Activated naive CD4-positive, alpha-beta T cell treated with anti-CD3 and anti-CD28 coated beads, Interleukin-2, amount 50 U/mL, for 72 hours (primary cell): ENCODE measurements at regions not wholly inside any gene's neighbourhood (a gene's known extent, or its start where the extent isn't known, plus 50 kb on each side); places are given as distances from the start of the nearest gene placed in this dataset.
A peak's percentile ranks its signal among the peaks of the same experiment; 100 is the strongest.

Experiments used
- ATAC-seq, 2 donors: fragments of 150-1000 bp; cut with Tn5 transposase; 2 replicates each; pipeline ENCODE4 v1.10.0; 2021; ENCODE audit warnings: mild to moderate bottlenecking in 2 of 2, moderate library complexity in 2 of 2
- DNase-seq, 2 donors: peaks; one replicate each; pipeline ENCODE4 v3.0.0; 2021 to 2022; ENCODE audit warnings: low spot score in 2 of 2
- H3K27ac Mint-ChIP-seq, 2 donors: one replicate each; pipeline ENCODE4 v1.8.0; 2022; ENCODE audit warnings: mild to moderate bottlenecking in 2 of 2, mixed read lengths in 2 of 2
- H3K36me3 Mint-ChIP-seq, 2 donors: one replicate each; pipeline ENCODE4 v1.8.0; 2022; ENCODE audit warnings: mixed read lengths in 2 of 2
- H3K9me3 Mint-ChIP-seq, 2 donors: one replicate each; pipeline ENCODE4 v1.8.0; 2022; ENCODE audit warnings: mixed read lengths in 2 of 2

- DNase-seq (no peak), ATAC-seq (no peak)
- Mint-ChIP-seq H3K27ac (no peak overlapping the region), H3K9me3 (no peaks in the 10 kb centered on the region), H3K36me3 (no peaks in the 10 kb centered on the region)
Measured at GRCh38 chr12:88417531-88417930, 162.7 kb downstream of the KITLG start.

GRCh38 chr12:88418856-88419497 is 161.3 kb downstream of the KITLG start:
- DNase-seq (no peak), ATAC-seq (no peak)
- Mint-ChIP-seq H3K36me3 (no peaks in the 10 kb centered on the region), H3K9me3 (no peaks in the 10 kb centered on the region), H3K27ac (no peak overlapping the region)

- no peak for ATAC-seq
Measured at GRCh38 chr12:88419794-88420193, 160.5 kb downstream of the KITLG start.

GRCh38 chr12:88420457-88420856 is 159.8 kb downstream of the KITLG start:
- ATAC-seq = peak; percentile 43 to 65
- no peaks in the 10 kb centered on the region for H3K9me3 Mint-ChIP-seq
- no peak for DNase-seq
- no peak overlapping the region for H3K27ac Mint-ChIP-seq
- no peaks in the 10 kb centered on the region for H3K36me3 Mint-ChIP-seq

More at GRCh38 chr12:88419794-88420193, 160.5 kb downstream of the KITLG start:
- H3K9me3 Mint-ChIP-seq = no peaks in the 10 kb centered on the region
- DNase-seq = no peak
- H3K36me3 Mint-ChIP-seq = no peaks in the 10 kb centered on the region
- H3K27ac Mint-ChIP-seq = no peak overlapping the region

- ATAC-seq (no peak), DNase-seq (no peak)
- H3K27ac Mint-ChIP-seq = no peak overlapping the region
- H3K36me3 Mint-ChIP-seq = no peaks in the 10 kb centered on the region
- peaks cover 3 to 5% of the 10 kb centered on the region in 2 donors for H3K9me3 Mint-ChIP-seq
Measured at GRCh38 chr12:88424791-88425730, 155.2 kb downstream of the KITLG start.

GRCh38 chr12:88428350-88428749 is 151.9 kb downstream of the KITLG start:
- Mint-ChIP-seq H3K27ac (no peak overlapping the region), H3K36me3 (no peaks in the 10 kb centered on the region), H3K9me3 (peaks cover 3 to 5% of the 10 kb centered on the region in 2 donors)
- ATAC-seq (no peak), DNase-seq (no peak)

GRCh38 chr12:88431246-88431645 is 149.0 kb downstream of the KITLG start:
- H3K27ac Mint-ChIP-seq = no peak overlapping the region

GRCh38 chr12:88432531-88433490 is 147.5 kb downstream of the KITLG start:
- peaks cover 6 to 9% of the 10 kb centered on the region in 2 donors for H3K9me3 Mint-ChIP-seq
- DNase-seq = no peak
- H3K36me3 Mint-ChIP-seq = no peaks in the 10 kb centered on the region
- no peak overlapping the region for H3K27ac Mint-ChIP-seq
- ATAC-seq = no peak

More at GRCh38 chr12:88431246-88431645, 149.0 kb downstream of the KITLG start:
- Mint-ChIP-seq H3K9me3 (peaks cover 3 to 5% of the 10 kb centered on the region in 2 donors), H3K36me3 (no peaks in the 10 kb centered on the region)
- ATAC-seq (no peak), DNase-seq (no peak)

- DNase-seq (no peak), ATAC-seq (no peak)
- Mint-ChIP-seq H3K9me3 (peaks cover 7 to 9% of the 10 kb centered on the region in 2 donors), H3K27ac (no peak overlapping the region), H3K36me3 (no peaks in the 10 kb centered on the region)
Measured at GRCh38 chr12:88433997-88434703, 146.1 kb downstream of the KITLG start.

GRCh38 chr12:88435334-88436076 is 144.8 kb downstream of the KITLG start:
- Mint-ChIP-seq H3K36me3 (no peaks in the 10 kb centered on the region), H3K9me3 (peaks cover 7 to 16% of the 10 kb centered on the region in 2 donors), H3K27ac (no peak overlapping the region)
- DNase-seq (no peak), ATAC-seq (no peak)

- H3K27ac Mint-ChIP-seq = no peak overlapping the region
- no peaks in the 10 kb centered on the region for H3K36me3 Mint-ChIP-seq
- ATAC-seq (no peak), DNase-seq (no peak)
- H3K9me3 Mint-ChIP-seq = peaks cover 7 to 16% of the 10 kb centered on the region in 2 donors
Measured at GRCh38 chr12:88437226-88437625, 143.0 kb downstream of the KITLG start.
